ENCODE measurements at regions not wholly inside any gene's neighbourhood (a gene's known extent, or its start where the extent isn't known, plus 50 kb on each side); places are given as distances from the start of the nearest gene placed in this dataset.

DNA sequence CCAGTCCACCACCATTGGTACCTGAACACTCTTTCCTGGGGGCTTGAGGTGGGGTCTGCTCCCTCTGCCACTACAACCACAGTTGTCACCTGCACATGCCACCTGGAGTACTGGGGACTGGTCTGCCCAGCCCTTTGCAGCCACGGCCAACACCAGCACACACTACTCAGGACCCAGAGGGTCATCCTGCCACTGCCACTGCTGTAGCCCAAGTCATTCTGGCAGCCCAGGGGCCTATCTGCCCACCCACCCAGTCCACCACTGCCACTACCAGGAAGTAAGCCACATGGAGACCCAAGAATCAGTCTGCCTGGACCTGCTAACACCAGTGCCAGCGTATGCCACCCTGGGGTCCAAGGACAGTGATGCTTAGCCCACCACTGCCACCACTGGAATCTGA, 302.4 kb upstream of the TRPC7 start:
- TF ChIP-seq, protein P1, sequence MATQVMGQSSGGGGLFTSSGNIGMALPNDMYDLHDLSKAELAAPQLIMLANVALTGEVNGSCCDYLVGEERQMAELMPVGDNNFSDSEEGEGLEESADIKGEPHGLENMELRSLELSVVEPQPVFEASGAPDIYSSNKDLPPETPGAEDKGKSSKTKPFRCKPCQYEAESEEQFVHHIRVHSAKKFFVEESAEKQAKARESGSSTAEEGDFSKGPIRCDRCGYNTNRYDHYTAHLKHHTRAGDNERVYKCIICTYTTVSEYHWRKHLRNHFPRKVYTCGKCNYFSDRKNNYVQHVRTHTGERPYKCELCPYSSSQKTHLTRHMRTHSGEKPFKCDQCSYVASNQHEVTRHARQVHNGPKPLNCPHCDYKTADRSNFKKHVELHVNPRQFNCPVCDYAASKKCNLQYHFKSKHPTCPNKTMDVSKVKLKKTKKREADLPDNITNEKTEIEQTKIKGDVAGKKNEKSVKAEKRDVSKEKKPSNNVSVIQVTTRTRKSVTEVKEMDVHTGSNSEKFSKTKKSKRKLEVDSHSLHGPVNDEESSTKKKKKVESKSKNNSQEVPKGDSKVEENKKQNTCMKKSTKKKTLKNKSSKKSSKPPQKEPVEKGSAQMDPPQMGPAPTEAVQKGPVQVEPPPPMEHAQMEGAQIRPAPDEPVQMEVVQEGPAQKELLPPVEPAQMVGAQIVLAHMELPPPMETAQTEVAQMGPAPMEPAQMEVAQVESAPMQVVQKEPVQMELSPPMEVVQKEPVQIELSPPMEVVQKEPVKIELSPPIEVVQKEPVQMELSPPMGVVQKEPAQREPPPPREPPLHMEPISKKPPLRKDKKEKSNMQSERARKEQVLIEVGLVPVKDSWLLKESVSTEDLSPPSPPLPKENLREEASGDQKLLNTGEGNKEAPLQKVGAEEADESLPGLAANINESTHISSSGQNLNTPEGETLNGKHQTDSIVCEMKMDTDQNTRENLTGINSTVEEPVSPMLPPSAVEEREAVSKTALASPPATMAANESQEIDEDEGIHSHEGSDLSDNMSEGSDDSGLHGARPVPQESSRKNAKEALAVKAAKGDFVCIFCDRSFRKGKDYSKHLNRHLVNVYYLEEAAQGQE (IDR thresholded peaks at IDR 0.05; ENCODE audit: borderline replicate concordance) = no peak
- TF ChIP-seq TAF1 (IDR thresholded peaks at IDR 0.05; ENCODE audit: low read depth) = no peak
- TF ChIP-seq EZH2 (IDR thresholded peaks at IDR 0.05; ENCODE audit: borderline replicate concordance, insufficient read depth, low read length, poor library complexity, severe bottlenecking) = no peak
- TF ChIP-seq POLR2AphosphoS5 (IDR thresholded peaks at IDR 0.05) = no peak
- TF ChIP-seq MXI1 (conservative IDR thresholded peaks at IDR 0.05; ENCODE audit: poor library complexity, severe bottlenecking) = no peak
- TF ChIP-seq, protein P2, sequence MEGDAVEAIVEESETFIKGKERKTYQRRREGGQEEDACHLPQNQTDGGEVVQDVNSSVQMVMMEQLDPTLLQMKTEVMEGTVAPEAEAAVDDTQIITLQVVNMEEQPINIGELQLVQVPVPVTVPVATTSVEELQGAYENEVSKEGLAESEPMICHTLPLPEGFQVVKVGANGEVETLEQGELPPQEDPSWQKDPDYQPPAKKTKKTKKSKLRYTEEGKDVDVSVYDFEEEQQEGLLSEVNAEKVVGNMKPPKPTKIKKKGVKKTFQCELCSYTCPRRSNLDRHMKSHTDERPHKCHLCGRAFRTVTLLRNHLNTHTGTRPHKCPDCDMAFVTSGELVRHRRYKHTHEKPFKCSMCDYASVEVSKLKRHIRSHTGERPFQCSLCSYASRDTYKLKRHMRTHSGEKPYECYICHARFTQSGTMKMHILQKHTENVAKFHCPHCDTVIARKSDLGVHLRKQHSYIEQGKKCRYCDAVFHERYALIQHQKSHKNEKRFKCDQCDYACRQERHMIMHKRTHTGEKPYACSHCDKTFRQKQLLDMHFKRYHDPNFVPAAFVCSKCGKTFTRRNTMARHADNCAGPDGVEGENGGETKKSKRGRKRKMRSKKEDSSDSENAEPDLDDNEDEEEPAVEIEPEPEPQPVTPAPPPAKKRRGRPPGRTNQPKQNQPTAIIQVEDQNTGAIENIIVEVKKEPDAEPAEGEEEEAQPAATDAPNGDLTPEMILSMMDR (IDR thresholded peaks at IDR 0.05; ENCODE audit: poor library complexity, severe bottlenecking) = no peak
- TF ChIP-seq RAD21 (conservative IDR thresholded peaks at IDR 0.05) = no peak
- TF ChIP-seq SMC3 (conservative IDR thresholded peaks at IDR 0.05; ENCODE audit: poor library complexity) = no peak
- TF ChIP-seq EP300 (conservative IDR thresholded peaks at IDR 0.05; ENCODE audit: poor library complexity, severe bottlenecking) = no peak
- Histone ChIP-seq H4K20me1 (ENCODE audit: insufficient read depth) (no peaks in the 10 kb centered on the region), H3K9me2 (ENCODE audit: insufficient read depth, low read length) (no peaks in the 10 kb centered on the region), H3K27me3 (ENCODE audit: insufficient read depth, low read depth, low read length) (no peaks in the 10 kb centered on the region), H3K9ac (ENCODE audit: low read length) (no peak overlapping the region), H3K27ac (ENCODE audit: low read length) (no peak overlapping the region), H3K79me2 (replicated peaks; ENCODE audit: insufficient read depth, low read length) (no peaks in the 10 kb centered on the region), H3F3A (ENCODE audit: insufficient read depth, low read length, poor library complexity, severe bottlenecking) (no peaks in the 10 kb centered on the region), H3K4me2 (ENCODE audit: low read length) (no peak overlapping the region), H3K4me3 (ENCODE audit: low read length) (no peak overlapping the region), H2AFZ (ENCODE audit: low read depth, low read length) (no peak overlapping the region), H3K36me3 (ENCODE audit: insufficient read depth, low read length) (no peaks in the 10 kb centered on the region), H3K9me3 (ENCODE audit: low read length) (no peaks in the 10 kb centered on the region)

DNA sequence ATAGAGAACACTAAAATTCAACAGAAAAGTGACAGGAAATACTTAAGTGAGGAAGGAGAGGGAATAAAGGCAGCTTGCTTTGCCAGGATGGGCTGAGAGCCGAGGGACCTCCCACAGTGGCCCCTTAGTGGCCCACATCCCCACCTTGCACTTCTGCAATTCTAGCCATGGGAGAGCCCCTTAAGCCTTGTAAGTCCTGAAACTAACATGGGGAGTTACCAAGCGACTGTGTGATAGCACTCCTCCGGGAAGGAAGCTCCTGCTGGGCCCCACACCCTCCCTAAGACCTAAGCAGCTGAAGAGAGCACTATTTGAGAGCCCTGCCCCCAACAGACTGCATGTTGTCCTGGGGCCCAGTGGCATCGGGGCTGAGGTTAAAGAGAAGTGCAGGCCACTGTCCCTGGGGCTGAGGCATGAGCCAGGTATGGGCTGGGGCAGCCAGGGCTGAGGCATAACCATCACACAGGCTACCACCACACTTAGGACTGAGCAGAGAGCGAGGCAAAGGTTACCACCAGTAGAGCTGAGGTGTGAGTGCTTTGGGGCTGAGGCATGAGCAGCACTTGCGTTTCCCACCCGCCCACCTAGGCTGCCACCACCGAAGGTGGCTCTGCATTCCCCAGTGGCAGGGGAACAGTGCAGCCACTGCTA, 301.8 kb upstream of the TRPC7 start:
- H3K9me2 ChIP-seq (ENCODE audit: insufficient read depth, low read length) = no peaks in the 10 kb centered on the region
- no peaks in the 10 kb centered on the region for H3K79me2 ChIP-seq (replicated peaks; ENCODE audit: insufficient read depth, low read length)
- H3K4me2 ChIP-seq (ENCODE audit: low read length) = no peak overlapping the region
- no peaks in the 10 kb centered on the region for H3K9me3 ChIP-seq (ENCODE audit: low read length)
- no peaks in the 10 kb centered on the region for H3K36me3 ChIP-seq (ENCODE audit: insufficient read depth, low read length)
- no peak overlapping the region for H2AFZ ChIP-seq (ENCODE audit: low read depth, low read length)
- no peaks in the 10 kb centered on the region for H3F3A ChIP-seq (ENCODE audit: insufficient read depth, low read length, poor library complexity, severe bottlenecking)
- no peaks in the 10 kb centered on the region for H4K20me1 ChIP-seq (ENCODE audit: insufficient read depth)
- TF ChIP-seq POLR2AphosphoS5 (IDR thresholded peaks at IDR 0.05) = no peak
- no peak for TF ChIP-seq EP300 (conservative IDR thresholded peaks at IDR 0.05; ENCODE audit: poor library complexity, severe bottlenecking)
- TF ChIP-seq TAF1 (IDR thresholded peaks at IDR 0.05; ENCODE audit: low read depth) = no peak
- TF ChIP-seq, protein P1 (IDR thresholded peaks at IDR 0.05; ENCODE audit: borderline replicate concordance) = no peak
- TF ChIP-seq, protein P2 (IDR thresholded peaks at IDR 0.05; ENCODE audit: poor library complexity, severe bottlenecking) = no peak
- TF ChIP-seq EZH2 (IDR thresholded peaks at IDR 0.05; ENCODE audit: borderline replicate concordance, insufficient read depth, low read length, poor library complexity, severe bottlenecking) = no peak
- TF ChIP-seq SMC3 (conservative IDR thresholded peaks at IDR 0.05; ENCODE audit: poor library complexity) = no peak
- TF ChIP-seq MXI1 (conservative IDR thresholded peaks at IDR 0.05; ENCODE audit: poor library complexity, severe bottlenecking) = no peak
- TF ChIP-seq RAD21 (conservative IDR thresholded peaks at IDR 0.05) = no peak
- no peak overlapping the region for H3K9ac ChIP-seq (ENCODE audit: low read length)
- no peak overlapping the region for H3K4me3 ChIP-seq (ENCODE audit: low read length)
- H3K27me3 ChIP-seq (ENCODE audit: insufficient read depth, low read depth, low read length) = no peaks in the 10 kb centered on the region
- no peak overlapping the region for H3K27ac ChIP-seq (ENCODE audit: low read length)

Measured in neural cell (in vitro differentiated cells).